Inferior parietal cortex (tissue), 1 donor: ENCODE measurements at regions not wholly inside any gene's neighbourhood (a gene's known extent, or its start where the extent isn't known, plus 50 kb on each side); places are given as distances from the start of the nearest gene placed in this dataset.
A peak's percentile ranks its signal among the peaks of the same experiment; 100 is the strongest.
"Not testable (repeated sequence)": the region's sequence is repeated elsewhere in the genome, so short reads cannot be mapped to it uniquely, and the experiment has no call there.

Experiments
- DNase-seq: peaks from one replicate; pipeline ENCODE4 v3.0.0-alpha.2; 2016; ENCODE audit errors: extremely low spot score

DNA sequence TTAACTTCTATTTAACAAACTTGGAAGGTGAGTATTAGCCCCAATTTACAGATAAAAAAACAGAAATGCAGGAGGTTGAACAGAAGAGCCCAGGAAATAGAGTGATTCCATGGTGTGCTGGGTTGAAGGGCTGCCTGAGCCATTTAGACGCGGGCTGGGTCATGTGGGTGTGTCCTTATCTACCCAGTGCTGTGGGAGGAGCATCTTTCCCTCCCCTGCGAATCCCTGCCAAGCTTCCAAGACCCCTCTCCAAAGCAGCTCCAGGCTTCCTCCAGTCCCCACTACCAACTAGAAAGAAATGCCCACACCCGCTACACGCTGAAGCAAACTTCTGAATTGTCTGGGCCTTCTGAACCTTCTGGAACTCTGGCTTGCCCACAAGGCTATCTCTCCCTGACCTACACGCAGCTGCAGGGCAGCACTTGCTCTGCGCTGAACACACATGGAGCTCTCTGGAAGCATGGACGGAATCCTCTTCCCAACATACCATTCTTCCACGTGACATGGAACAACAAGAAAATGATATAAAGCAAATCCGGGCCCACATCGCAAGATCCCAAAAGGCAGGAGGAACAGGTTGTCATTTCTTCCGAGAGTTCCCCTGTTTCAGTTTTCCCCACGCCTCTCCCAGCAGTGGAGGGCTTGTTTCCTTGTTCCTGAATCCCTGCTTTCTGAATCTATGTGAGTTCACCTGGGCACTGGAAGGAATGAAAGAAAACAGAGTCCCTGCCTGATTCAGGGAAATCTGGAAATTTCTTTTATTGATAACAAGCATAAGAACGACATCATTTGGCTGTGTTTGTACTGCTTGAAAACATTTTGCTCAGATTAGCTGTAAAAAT, 562.7 kb upstream of the ID2 start:
- DNase-seq: no peak

DNA sequence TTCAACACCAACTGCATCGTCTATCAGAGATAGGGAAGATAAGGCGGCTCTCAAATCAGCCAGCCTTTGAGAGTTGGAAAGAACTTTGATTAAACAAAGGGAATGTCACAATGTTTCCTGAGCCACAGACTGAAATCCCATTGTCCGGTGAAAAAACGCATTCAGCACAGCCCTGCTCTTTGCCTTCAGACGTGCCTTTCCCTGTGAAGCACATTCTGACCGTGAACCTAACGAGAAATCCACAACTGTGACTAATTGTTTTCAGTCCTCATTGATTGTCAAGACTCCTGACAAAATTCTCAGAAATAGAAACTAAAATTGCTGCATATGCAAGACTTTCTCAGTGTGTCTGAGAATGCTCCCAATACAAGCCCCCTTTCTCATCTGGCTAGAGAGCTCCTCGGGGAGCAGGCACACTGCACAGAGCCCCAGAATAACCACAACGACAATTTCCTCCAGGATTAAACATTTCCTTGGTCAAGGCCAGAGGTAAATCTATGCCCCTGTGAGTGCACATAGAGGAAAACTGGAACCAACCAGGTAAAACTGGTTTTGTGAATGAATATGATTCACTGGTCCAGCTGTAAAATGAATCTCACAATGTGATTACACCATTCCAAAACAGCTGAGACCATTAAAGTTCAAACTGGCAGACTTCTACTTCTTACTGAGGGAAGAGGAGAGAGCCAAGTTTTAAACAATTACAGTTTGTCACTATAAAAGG, 561.9 kb upstream of the ID2 start:
- no peak for DNase-seq

DNA sequence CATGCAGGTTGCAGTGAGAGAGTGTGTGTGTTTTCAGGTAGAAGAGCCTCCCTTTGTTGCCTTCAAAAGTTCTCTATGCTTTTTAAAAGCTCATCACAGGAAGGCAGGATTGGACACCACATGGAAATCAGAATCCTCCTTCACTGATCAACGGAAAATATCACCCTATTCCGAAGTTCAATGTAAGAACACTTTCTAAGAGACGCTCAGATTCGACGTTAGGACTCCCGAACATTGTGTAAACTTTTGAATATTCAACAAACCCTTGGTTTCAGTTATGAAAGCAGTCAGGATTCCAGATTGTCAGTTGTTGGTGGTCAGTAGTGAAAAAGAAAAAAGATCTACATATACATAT, 561.4 kb upstream of the ID2 start:
- no peak for DNase-seq

DNA sequence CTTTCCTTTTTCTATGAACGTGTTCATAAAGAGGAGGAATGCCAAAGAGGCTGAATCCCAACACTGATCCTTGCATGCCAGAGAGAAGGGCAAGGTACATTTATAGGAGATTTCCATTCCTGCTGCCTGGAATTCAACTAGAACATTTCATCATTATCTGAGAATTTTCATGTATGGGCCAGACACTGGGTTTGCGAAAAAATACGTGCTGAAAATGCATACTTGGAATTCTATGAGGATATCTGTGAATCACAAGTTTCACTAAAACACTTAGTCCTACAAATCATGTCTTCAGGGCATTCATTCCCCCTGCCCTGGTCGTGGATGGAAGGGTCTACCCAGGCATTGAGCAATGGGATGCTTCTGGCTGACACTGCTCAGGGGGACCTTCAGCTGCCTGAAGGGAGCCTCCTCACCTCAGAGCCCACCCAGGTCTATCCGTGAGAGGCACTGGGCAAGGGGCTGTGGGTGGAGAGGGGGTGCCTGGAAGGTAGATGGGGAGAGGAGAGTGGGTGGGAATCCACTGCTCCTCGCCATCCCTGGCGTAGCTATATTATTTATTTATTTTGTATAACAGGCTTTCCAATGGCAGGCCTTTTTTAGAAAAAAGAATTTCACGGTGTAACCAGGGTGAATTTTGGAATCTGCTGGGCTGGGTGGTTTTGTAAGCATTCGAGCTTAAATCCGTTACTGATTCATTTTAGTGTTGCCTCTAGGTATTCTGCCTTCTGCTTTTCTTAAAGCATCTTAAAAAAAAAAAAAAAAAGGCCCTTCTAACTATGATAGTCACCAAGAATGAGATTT, 560.6 kb upstream of the ID2 start:
- no peak for DNase-seq

DNA sequence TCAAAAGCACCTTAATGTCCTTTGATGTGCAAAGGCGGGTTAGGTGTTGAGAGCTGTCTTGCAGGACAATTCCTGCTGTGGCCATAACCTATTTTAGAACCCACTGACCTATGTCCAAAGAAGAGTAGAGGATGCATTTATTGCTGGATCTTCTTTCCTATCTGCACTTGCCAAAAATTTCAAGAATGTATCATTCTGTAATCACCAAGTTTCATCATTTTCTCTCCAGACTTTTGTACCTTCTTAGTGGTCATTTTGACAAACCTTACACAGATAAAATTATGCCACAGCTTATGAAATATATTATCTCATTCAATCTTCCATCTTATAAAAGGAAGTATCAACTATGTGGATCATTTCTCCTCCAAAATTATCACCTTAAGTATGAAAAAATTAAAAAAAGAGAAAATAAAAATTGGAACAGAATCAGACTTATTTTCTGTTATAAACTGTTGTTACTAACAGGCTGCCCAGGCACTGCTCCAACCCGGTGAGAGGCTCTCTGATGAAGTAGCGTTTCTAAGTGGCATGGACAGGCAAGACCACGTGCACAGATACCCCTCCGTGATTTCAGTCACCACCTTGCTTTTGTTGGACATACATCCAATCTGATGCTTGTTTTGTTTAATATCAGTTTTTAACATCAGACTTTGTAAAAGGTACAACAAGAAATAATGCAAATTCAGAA, 559.9 kb upstream of the ID2 start:
- DNase-seq: no peak

DNA sequence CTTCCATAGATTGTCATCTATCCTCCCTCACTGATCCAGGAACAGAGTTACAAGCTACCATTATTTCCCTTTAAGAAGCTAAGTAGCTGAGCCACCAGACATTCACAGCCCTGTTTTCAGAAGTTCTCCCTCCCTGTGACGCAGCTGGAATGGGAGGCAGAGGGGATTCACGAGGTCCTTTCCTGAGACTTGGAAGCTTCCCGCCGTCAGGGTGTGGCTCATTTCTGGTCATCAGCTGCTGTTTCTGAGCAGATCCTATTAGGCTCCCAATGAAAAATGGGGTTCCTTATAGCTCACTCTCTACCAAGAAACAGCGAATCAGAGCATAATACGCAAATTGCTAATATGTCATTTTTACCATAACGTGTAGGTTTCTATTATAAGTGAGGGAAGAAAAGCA, 559.3 kb upstream of the ID2 start:
- no peak for DNase-seq

DNA sequence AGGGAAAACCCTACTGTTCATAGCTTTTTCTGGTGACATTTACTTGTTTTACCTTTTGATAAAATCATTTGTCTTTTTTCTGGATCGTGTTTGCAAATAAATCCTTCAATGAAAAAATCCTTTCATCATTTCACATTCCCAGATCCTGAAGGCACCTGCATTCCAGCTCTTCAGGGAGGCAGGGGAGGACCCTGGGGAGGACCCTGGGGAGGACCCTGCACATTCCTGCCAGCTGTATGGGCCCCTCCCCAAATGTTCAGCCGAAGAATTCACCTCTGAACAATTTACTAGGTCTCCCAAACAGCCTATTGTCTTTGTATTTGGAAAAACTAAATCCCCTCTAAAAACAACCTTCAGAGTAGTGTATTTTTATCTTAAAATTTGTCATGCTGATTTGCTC, 558.4 kb upstream of the ID2 start:
- no peak for DNase-seq

DNA sequence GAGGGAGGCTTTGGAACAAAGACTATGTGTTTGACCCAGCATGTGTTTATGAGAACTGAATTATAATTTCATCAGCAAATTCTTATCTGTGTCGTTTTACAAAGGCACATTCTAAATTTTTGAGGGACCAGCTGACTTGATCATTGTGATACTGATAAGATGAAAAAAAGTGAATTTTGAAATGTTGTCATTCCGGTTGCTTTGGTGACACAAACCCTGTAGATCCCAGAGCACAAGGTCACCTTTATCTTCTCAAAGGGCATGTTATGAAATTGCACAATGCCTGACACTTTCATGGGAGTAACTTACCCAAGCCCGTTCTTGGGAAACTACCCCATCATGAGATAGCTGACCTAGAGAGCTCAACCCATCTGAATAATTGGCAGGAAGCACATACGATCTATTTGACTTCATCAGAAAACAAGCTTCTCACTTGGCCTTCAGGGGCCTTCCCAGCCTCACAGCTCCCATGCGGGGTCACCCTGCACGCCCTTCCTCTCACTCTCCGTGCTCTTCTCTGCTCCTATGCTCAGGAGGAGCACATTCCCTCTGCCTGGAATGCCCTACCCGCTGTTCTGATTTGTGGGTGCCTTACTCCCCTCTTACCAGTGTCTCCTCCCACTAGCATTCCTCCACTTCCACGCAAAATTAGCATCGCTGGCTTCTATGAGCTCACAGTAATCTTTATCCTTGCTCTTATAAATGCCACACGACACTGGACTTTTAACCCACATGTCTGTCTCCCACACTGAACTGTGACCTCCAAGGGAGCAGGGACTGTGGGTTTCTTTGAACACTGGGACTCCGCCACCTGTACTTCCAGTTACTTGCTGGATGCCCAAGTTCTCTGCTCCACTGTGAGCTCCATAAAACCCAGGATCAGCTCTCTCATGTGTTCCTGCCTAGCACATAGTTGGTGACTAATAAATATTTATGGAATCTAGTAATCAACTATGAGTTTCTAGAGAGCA, 555.8 kb upstream of the ID2 start:
- no peak for DNase-seq

DNA sequence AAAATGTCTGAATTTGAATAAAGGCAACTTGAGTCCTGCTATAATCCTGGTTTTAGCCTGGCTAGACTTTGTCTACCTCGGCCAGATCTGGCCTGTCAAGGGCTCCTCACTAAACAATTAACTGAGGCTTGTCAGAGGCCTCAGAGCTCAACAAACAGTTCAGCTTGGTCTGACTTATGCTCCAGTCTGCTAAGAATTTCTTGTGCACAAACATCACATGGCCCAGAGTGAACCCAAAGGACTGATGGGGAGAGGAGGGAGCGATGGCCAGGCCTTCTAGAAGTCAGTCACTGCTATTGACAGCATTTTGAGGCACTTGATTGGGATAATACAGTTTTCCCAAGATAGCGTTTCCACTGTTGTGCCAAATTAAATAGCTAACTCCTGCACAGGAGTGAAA, 555.1 kb upstream of the ID2 start:
- no peak for DNase-seq

DNA sequence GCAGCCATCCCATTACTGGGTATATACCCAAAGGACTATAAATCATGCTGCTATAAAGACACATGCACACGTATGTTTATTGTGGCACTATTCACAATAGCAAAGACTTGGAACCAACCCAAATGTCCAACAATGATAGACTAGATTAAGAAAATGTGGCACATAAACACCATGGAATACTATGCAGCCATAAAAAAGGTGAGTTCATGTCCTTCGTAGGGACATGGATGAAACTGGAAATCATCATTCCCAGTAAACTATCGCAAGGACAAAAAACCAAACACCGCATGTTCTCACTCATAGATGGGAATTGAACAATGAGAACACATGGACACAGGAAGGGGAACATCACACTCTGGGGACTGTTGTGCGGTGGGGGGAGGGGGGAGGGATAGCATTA, 550.4 kb upstream of the ID2 start:
- DNase-seq: not testable (repeated sequence)

DNA sequence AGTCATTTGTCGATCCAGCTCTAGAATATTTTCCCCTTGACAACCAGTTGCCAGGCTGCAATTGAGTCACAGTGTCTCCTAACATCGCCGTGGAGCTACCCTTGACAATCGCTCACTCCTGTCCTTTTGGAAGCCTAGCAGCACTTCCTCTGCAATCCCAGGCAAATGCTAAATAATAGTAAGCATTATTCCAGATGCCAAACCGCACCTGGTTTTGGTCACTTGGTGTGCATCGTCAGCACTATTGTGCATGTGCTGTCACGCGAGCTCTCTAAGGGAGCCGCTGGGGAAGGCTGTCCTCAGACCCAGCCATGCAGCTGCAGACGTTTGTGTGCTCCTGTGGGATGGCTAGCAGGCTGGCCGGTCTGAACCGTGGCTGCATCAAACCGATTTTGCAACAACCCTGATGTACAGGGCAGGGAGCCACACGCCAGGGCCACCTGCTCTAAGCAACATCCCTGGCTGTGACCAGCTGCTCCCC, 549.5 kb upstream of the ID2 start:
- DNase-seq: peak; percentile 38

DNA sequence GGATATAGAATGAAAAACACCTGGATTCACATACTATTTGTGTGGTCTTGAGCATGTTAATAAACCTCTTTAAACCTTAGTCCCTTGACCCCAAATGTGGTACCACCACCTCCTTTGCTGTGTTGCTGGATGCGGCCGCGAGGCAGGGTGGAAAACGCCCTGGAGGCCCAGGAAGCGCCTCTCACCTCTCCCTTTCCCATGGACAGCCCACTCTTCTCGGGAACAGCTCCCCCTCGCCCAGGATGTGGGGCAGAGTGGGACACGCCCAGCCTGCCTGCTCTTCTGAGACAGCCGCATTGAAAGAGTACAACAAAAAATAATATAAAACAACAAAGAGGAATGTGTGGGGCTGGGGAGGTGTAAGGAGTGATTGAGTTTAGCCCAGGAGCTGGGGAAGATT, 549.0 kb upstream of the ID2 start:
- DNase-seq: no peak

DNA sequence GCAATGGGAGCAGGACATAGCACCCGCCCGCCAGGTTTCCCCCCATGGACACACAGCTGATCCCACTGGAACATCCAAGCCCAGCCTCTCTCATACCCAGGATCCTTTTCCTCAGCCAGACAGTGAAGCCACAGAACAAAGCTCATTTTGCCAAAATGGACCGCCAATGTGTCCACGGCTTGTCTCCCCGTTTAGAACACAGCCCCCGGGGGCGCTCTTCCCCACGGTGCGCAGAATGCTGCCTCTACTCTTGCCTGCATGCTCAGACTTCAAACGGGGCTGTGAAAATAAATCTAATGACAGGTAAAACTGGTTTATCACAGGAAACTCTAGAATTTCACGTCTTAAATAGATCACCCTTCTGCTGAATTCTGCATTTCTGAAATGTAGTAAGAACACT, 548.5 kb upstream of the ID2 start:
- no peak for DNase-seq

DNA sequence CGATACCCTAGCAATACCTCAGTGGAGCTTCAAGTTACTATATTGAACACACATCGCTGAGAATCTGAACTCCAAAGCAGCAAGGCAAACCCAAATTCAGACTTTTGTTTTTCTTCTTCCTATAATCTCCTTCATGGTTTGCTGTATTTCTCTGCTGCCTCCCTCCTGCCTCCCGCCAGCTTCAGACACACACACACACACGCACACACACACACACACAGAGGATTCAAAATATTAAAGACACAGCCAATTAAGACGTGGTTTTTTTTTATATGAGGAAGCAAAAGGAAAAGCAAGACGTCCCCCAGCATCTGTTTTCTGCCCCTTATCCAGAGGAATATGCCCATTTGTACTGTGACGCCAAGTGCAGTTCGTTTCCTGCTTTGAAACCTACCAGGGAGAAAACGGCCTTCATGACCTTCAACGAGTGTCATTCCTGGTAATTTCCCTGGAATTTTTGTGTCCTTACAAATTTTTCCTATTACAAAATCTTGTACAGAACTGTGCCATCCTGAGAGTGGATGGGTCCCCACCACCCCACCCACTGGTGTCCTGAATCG, 547.9 kb upstream of the ID2 start:
- no peak for DNase-seq

DNA sequence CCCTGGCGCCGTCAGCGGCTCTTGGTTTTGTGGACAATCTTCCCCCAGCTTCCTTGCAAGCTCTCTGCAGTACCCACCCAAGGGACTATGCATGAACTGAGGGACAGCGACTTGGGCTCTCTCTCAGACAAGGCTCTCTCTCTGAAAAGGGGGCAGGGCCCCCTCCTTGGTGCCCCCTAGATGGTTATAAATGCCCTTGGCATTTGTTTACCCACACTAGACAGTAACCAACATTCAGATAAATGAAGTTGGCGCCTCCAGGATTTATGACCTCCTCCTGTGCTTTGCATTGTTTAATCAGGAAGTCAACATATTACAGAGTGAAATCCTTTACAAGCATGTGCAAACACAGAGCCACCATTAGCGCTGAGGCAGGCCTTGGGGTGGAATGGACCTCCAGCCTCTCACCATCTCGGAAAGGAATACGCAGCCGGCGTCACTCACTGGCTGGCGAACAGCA, 547.4 kb upstream of the ID2 start:
- DNase-seq: no peak

DNA sequence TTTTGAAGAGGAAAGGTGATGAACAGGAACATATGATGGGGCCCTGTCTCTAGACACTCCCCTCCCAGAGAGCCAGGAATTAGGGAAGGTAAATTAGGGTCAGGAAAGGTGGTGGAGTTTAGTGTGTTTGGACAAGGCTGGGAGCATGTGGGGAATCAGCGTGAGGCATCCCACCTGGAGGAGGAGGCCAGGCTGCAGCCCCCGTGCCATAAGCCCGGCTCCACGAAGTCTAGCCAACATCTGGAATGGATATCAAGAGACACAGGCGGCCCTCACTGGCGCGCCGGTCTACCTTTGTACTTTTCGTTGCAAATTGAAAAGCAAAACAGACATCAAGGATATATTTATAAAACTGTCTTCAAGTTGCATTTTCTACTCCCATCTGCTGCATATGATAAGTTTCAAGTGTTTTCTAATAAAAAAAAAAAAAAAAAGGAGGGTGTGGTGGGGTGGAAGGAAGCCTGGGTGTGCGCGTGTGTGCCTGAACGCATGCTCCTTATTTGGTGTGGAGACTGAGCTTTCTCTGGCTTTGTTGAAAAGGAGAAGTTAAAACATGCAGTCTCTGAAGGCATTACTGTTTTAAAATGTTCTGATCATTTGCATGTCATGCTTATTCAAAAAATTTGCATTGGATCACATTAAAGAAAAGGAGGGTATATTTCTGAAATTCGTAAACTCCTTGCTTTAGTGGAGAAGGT, 546.7 kb upstream of the ID2 start:
- no peak for DNase-seq

DNA sequence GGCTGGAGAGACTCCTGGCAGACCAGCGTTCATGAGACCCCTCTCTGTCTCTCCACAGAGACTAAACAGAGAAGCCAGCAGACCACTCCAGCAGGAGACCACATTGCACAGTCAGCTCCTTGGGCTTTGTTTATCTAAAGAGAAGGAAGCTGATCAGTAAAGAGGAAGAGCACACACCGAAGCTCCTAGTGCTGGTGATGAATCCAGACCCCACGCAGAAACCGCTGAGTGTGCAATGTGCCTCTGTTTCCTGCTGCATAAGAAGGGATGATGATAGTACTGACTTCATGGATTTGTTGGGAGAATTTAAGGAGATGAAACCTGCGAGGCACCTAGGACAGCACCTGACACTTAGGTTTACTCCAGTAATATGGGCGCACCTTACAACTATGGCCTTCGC, 544.1 kb upstream of the ID2 start:
- no peak for DNase-seq

DNA sequence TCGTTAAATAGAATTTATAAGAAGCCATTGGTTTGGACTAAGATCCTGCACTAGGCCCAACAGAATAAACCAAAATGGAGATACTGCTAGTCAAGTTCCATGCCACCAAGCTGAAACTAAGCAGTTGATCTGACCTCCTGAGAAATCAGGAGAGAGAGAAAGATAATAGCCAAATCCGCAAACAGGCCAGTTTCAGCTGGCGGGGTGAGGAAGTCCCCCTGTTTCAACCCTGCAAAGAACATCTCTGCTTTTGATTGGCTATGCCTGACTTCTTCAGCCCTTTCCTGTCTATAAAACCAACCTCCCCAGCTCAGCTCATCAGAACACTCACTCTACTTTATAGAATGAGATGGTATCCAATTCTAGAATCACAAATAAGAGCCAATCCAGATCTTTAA, 543.3 kb upstream of the ID2 start:
- no peak for DNase-seq

DNA sequence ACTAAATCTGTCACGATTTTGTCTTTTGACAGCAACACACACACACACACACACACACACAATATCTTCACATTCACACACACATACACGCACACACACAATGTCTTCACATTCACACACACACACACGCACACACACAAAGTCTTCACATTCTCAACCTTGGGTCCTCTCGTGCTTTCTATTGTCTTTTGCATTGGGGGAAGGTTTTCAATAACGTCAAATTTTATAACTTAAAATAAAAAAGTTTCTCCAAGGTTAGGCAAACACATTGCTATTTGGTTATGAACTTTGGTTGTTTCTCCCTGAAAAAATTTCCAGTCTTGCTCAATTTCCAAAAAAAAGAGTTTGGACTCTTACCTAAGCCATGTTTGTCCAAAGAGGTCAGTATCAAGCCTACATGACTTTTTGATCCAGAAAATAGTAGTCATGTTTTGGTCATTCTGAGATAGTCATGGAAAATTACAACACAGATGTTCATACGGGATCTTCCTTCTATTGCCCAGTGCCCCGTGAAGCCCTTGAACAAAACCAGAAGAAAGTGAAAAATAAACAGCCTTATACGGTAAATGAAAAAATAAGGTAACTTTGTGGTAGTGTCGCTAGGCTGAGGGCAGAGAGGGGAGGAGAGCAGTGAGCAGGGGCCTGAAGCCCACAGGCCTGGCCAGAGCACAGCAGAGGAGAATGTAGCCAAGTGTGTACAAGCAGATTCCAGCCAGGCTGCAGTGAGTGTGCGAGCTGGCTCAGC, 542.8 kb upstream of the ID2 start:
- DNase-seq: no peak
